SU-DHL-6 (cell line): ENCODE measurements at regions not wholly inside any gene's neighbourhood (a gene's known extent, or its start where the extent isn't known, plus 50 kb on each side); places are given as distances from the start of the nearest gene placed in this dataset.

Experiments used
- H2AFZ ChIP-seq: fragments of 200-600 bp; sonication (generic); 2 replicates; pipeline ENCODE4 v1.6.1; 2014; ENCODE audit warnings: low read depth, mild to moderate bottlenecking, moderate library complexity, mixed read lengths, antibody characterized with exemption, low read length; ENCODE audit not compliant: severe bottlenecking
- H3F3A ChIP-seq: fragments of 200-600 bp; shearing (Covaris generic); 2 replicates; pipeline ENCODE4 v1.6.0; 2016; ENCODE audit warnings: antibody characterized with exemption, mild to moderate bottlenecking; ENCODE audit not compliant: insufficient read depth
- H3K27ac ChIP-seq: fragments of 200-600 bp; sonication (generic); 2 replicates; pipeline ENCODE4 v1.5.1; 2016; ENCODE audit warnings: low read depth, mild to moderate bottlenecking, low read length, moderate library complexity, mixed read lengths
- H3K27me3 ChIP-seq: fragments of 200-600 bp; sonication (generic), shearing (Covaris generic); 2 replicates; pipeline ENCODE4 v1.6.0; 2014; ENCODE audit warnings: mild to moderate bottlenecking, low read length
- H3K36me3 ChIP-seq: fragments of 200-600 bp; sonication (generic); 2 replicates; pipeline ENCODE4 v1.6.1; 2014; ENCODE audit warnings: mild to moderate bottlenecking, low read length, mixed read lengths
- H3K4me2 ChIP-seq: fragments of 300-600, 200-600 bp; shearing (Covaris generic), sonication (generic); 2 replicates; pipeline ENCODE4 v1.6.0; 2014; ENCODE audit warnings: low read length, low read depth, mild to moderate bottlenecking; ENCODE audit not compliant: poor library complexity, severe bottlenecking
- H3K4me3 ChIP-seq: fragments of 200-600 bp; sonication (generic); 2 replicates; pipeline ENCODE4 v1.5.1; 2014; ENCODE audit warnings: antibody characterized with exemption, low read length, mild to moderate bottlenecking, mixed read lengths; ENCODE audit not compliant: insufficient read depth, poor library complexity, severe bottlenecking
- H3K79me2 ChIP-seq: fragments of 200-600 bp; sonication (generic); 2 replicates; pipeline ENCODE4 v1.6.1; 2014; ENCODE audit warnings: mild to moderate bottlenecking, low read length, moderate library complexity; ENCODE audit not compliant: insufficient read depth
- H3K9ac ChIP-seq: fragments of 200-600 bp; sonication (generic); 2 replicates; pipeline ENCODE4 v1.7.0; 2014; ENCODE audit warnings: mild to moderate bottlenecking, low read length
- H3K9me2 ChIP-seq: fragments of 200-600 bp; sonication (generic); replicated peaks from 2 replicates; pipeline ENCODE4 v1.6.1; 2014; ENCODE audit warnings: low read length; ENCODE audit not compliant: insufficient read depth
- H3K9me3 ChIP-seq: fragments of 200-600 bp; sonication (generic); 2 replicates; pipeline ENCODE4 v1.6.1; 2014; ENCODE audit warnings: low read length, mixed read lengths; ENCODE audit not compliant: insufficient read depth
- H4K20me1 ChIP-seq: fragments of 200-600 bp; sonication (generic); 2 replicates; pipeline ENCODE4 v1.6.1; 2014; ENCODE audit warnings: low read depth, mild to moderate bottlenecking, antibody characterized with exemption, low read length, moderate library complexity, mixed read lengths
- CTCF ChIP-seq: fragments of 200-600 bp; sonication (generic); IDR thresholded peaks from one replicate; pipeline ENCODE4 v1.5.1; 2017; ENCODE audit warnings: antibody characterized with exemption, mild to moderate bottlenecking, low read length, moderate library complexity; ENCODE audit not compliant: insufficient read depth, poor library complexity, severe bottlenecking
- EZH2phosphoT487 ChIP-seq: fragments of 200-600 bp; sonication (generic), shearing (Covaris generic); conservative IDR thresholded peaks from 2 replicates; pipeline ENCODE4 v1.6.1; 2018; ENCODE audit warnings: mild to moderate bottlenecking, antibody characterized with exemption, low read length, moderate library complexity, mixed read lengths

- Histone ChIP-seq H3K27ac (no peak overlapping the region), H3K9me2 (no peaks in the 10 kb centered on the region), H4K20me1 (no peaks in the 10 kb centered on the region), H3K4me3 (no peak overlapping the region), H3K79me2 (no peaks in the 10 kb centered on the region), H3F3A (no peaks in the 10 kb centered on the region), H3K4me2 (no peak overlapping the region), H3K36me3 (no peaks in the 10 kb centered on the region), H2AFZ (no peak overlapping the region), H3K9me3 (no peaks in the 10 kb centered on the region), H3K9ac (no peak overlapping the region), H3K27me3 (no peaks in the 10 kb centered on the region)
- TF ChIP-seq CTCF (no peak), EZH2phosphoT487 (no peak)
Measured at GRCh38 chr20:11188843-11189603, 515.2 kb upstream of the JAG1 start.

- Histone ChIP-seq H3K4me3 (no peak overlapping the region), H3K4me2 (no peak overlapping the region), H3K79me2 (no peaks in the 10 kb centered on the region), H3K27me3 (no peaks in the 10 kb centered on the region), H3K9ac (no peak overlapping the region), H2AFZ (no peak overlapping the region), H3K36me3 (no peaks in the 10 kb centered on the region), H3F3A (no peaks in the 10 kb centered on the region), H3K9me3 (no peaks in the 10 kb centered on the region), H3K27ac (no peak overlapping the region), H4K20me1 (no peaks in the 10 kb centered on the region), H3K9me2 (no peaks in the 10 kb centered on the region)
- TF ChIP-seq CTCF = no peak
- no peak for TF ChIP-seq EZH2phosphoT487
Measured at GRCh38 chr20:11190741-11191140, 516.9 kb upstream of the JAG1 start.

GRCh38 chr20:11192106-11192505 is 518.3 kb upstream of the JAG1 start:
- no peak for TF ChIP-seq EZH2phosphoT487
- no peak for TF ChIP-seq CTCF
- H3K4me3 ChIP-seq = no peak overlapping the region
- no peak overlapping the region for H2AFZ ChIP-seq
- no peaks in the 10 kb centered on the region for H4K20me1 ChIP-seq
- H3K27ac ChIP-seq = no peak overlapping the region
- no peaks in the 10 kb centered on the region for H3K79me2 ChIP-seq
- no peaks in the 10 kb centered on the region for H3F3A ChIP-seq
- no peaks in the 10 kb centered on the region for H3K27me3 ChIP-seq
- no peaks in the 10 kb centered on the region for H3K9me2 ChIP-seq
- no peaks in the 10 kb centered on the region for H3K36me3 ChIP-seq
- H3K4me2 ChIP-seq = no peak overlapping the region
- no peak overlapping the region for H3K9ac ChIP-seq
- H3K9me3 ChIP-seq = no peaks in the 10 kb centered on the region
